Stimulated activated CD4-positive, alpha-beta T cell treated with anti-CD3 and anti-CD28 coated beads, Interleukin-12 subunit alpha, Interleukin-12 subunit beta, amount 100 ng/mL, for 48 hours (primary cell): ENCODE measurements at regions not wholly inside any gene's neighbourhood (a gene's known extent, or its start where the extent isn't known, plus 50 kb on each side); places are given as distances from the start of the nearest gene placed in this dataset.

Experiments
- DNase-seq, 3 donors: peaks; one replicate each; pipeline ENCODE4 v3.0.0-alpha.2; 2020; ENCODE audit warnings: low read depth in 2 of 3, low spot score in 1 of 3

DNA sequence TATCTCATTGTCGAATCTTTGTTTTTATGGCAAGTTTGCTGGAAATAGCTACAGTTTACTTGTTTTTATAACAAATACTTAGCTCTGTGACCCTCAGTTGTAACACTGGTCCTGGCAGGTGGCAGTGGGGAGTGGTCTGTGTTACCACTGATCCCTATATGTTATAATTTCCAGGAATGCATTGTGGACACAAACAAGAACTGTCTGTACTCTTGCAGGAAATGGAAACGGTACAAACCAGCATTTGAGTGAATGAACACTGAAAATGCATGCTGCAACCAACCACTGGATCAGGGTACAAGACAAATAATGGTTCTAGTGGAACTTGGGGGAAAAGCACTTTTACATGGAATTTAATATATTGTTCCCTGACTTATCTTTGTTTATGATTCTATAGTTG is 66.5 kb upstream of the PJA2 start:
- no peak for DNase-seq

DNA sequence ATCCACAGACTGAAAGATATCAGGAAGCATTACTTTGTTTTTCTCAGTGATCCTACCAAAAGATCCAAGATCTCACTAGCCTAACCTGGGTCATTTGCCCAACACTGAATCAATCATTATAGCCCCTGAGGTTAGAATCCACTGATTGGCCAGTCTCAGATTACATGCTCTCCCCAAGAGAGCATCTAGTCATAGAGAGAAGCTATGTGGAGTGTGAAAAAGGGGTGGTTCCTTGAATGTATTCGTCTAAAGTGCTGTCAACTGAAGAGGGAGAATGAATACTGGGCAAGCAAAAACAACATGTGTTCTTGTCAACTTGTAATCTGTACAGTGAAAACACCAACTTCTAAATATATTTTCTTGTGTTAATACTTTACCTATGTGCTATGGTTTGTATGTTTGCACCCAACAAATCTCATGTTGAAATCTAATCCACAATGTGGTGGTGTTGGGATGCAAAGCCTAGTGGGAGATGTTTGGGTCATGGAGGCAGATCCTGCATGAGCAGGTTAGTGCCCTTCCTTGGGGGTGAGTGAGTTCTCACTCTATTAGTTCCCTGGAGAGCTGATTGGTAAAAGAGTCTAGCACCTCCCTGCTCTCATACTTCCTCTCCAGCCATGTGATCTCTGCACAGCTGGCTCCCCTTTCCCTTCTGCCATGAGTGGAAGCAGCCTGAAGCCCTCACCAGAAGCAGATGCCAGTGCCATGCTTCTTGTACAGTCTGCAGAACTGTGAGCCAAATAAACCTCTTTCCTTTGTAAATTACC is 60.3 kb upstream of the PJA2 start:
- no peak for DNase-seq

DNA sequence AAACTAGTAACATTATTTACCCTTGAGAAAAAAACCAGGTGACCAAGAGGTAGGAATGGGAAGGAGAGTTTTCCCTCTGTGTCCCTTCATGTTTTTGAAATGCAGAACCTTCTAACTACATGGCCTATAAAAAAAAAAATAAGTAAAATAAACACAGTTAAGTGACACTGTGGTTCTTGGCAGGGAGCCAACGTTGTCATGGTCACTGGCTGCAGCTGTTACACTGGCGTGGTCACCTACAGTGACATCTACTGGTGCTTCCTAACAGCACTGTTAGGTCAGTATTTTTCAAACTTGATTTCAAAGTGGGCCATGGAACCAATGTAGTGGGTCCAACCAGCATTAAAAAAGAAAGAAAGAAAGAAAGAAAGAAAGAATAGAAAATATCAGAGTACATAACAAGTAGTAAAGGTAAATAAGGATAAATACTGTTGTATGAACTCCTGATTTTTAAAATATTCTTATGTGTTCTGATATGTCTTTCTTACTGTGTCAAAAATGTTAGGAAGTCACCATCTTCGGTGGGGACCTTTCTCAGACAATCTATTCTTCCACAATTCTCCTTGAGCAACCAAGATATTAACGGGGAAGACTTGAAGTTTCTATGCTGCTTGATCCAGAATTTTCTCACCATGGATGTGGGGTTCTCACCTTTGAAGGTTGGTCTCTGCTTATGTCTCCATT is 59.1 kb upstream of the PJA2 start:
- DNase-seq, result peak; percentile 50 to 59 (median 57)

DNA sequence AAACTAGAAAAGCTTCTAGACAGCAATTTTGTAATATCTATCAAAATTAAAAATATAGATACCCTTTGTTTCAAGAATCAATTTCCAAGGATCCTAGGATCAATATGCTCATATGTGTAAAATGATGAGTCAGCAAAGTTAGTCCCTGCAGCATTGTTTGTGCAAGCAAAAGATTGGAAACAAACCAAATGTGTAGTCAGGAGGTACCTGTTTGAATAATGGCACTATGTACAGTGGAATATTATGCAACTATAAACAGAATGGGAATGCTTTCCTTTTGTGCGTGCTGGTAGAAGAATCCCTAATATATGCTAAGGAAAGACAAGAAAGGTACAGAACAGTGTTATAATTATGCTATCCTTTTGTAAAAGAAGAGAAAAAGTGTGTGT is 58.5 kb upstream of the PJA2 start:
- DNase-seq, result no peak

DNA sequence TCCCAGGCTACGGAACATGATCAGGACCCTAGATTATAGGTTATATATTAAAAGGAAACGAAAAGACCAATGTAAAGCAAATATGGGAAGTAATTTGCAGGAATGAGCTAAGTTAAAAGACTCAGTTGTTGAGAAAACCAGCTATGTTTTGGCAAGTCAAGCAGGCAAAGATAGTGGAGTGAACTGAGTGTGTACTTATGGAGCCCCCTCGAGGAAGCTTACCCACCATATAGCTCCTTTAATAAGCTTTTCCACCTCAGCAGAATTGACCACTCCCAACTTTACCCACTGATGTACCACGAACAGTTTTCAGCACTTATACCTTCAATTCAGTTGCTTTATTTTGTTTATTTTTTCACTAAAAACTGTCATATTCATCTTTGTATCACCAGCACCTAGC is 57.3 kb upstream of the PJA2 start:
- DNase-seq, result no peak
